HEK293T (cell line): ENCODE measurements at regions not wholly inside any gene's neighbourhood (a gene's known extent, or its start where the extent isn't known, plus 50 kb on each side); places are given as distances from the start of the nearest gene placed in this dataset.

Experiments used
- BHLHE40 ChIP-seq: fragments of 450-650 bp; IDR thresholded peaks from 2 replicates; pipeline ENCODE4 v1.6.1; 2016; ENCODE audit warnings: mild to moderate bottlenecking, moderate library complexity, borderline replicate concordance
- ELF4 ChIP-seq: fragments of 450-650 bp; IDR thresholded peaks from 2 replicates; pipeline ENCODE4 v1.6.1; 2017; ENCODE audit warnings: antibody characterized with exemption
- FOXK2 ChIP-seq: fragments of 450-650 bp; IDR thresholded peaks from 2 replicates; pipeline ENCODE4 v1.6.1; 2016; ENCODE audit warnings: mild to moderate bottlenecking

- TF ChIP-seq BHLHE40 (no peak), FOXK2 (no peak), ELF4 (no peak)
Observed at GRCh38 chr3:163490119-163490518, 1588.2 kb downstream of the SI start.
